PFSK-1 (cell line): ENCODE measurements at regions not wholly inside any gene's neighbourhood (a gene's known extent, or its start where the extent isn't known, plus 50 kb on each side); places are given as distances from the start of the nearest gene placed in this dataset.

Source experiments
- FOXP2 ChIP-seq: optimal IDR thresholded peaks from 2 replicates; pipeline ENCODE3; 2011; ENCODE audit warnings: borderline replicate concordance, control low read depth, inconsistent platforms; ENCODE audit not compliant: insufficient read depth; ENCODE audit errors: extremely low read length, extremely low read depth
- POLR2AphosphoS5 ChIP-seq: IDR thresholded peaks from 2 replicates; pipeline ENCODE4 v1.6.1; 2012; ENCODE audit warnings: low read depth, mild to moderate bottlenecking, control low read depth, low read length, moderate library complexity
- SIN3A ChIP-seq: IDR thresholded peaks from 2 replicates; pipeline ENCODE4 v1.6.1; 2012; ENCODE audit warnings: mild to moderate bottlenecking, low read length, moderate library complexity, borderline replicate concordance; ENCODE audit not compliant: insufficient read depth
- TAF1 ChIP-seq: IDR thresholded peaks from 2 replicates; pipeline ENCODE4 v1.6.1; 2012; ENCODE audit warnings: low read length, control low read depth, borderline replicate concordance; ENCODE audit not compliant: insufficient read depth
- TF ChIP-seq, protein P1 (sequence below), 2 experiments: IDR thresholded peaks; 2 replicates each; pipeline versions ENCODE4 v1.6.1 to v1.8.0; 2011 to 2012; ENCODE audit warnings: low read depth in 2 of 2, low read length in 2 of 2, control low read depth in 1 of 2, inconsistent platforms in 1 of 2, mild to moderate bottlenecking in 1 of 2, moderate library complexity in 1 of 2; ENCODE audit not compliant: insufficient read depth in 1 of 2

DNA sequence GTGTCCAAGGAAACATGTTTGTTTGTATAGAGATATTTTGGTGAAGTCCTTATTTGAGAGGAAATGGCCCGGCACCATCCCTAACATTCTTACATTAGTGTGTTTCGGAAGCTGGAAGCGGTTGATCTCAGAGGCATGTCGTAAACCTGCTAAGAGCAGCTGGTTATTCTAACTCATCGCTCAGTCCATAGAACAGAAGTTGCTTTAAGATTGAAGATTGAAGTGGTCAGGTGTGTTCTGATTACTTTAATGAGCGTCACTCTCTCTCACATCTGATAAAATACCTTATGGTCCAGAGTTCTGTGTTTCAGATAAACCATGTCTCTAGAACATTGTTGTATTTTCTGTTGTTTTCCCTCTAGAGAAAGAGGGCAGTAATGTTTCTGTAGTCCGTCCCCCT is 60.2 kb upstream of the FLT1 start:
- TF ChIP-seq TAF1 (no peak), POLR2AphosphoS5 (no peak), FOXP2 (no peak), SIN3A (no peak)
- TF ChIP-seq, protein P1, sequence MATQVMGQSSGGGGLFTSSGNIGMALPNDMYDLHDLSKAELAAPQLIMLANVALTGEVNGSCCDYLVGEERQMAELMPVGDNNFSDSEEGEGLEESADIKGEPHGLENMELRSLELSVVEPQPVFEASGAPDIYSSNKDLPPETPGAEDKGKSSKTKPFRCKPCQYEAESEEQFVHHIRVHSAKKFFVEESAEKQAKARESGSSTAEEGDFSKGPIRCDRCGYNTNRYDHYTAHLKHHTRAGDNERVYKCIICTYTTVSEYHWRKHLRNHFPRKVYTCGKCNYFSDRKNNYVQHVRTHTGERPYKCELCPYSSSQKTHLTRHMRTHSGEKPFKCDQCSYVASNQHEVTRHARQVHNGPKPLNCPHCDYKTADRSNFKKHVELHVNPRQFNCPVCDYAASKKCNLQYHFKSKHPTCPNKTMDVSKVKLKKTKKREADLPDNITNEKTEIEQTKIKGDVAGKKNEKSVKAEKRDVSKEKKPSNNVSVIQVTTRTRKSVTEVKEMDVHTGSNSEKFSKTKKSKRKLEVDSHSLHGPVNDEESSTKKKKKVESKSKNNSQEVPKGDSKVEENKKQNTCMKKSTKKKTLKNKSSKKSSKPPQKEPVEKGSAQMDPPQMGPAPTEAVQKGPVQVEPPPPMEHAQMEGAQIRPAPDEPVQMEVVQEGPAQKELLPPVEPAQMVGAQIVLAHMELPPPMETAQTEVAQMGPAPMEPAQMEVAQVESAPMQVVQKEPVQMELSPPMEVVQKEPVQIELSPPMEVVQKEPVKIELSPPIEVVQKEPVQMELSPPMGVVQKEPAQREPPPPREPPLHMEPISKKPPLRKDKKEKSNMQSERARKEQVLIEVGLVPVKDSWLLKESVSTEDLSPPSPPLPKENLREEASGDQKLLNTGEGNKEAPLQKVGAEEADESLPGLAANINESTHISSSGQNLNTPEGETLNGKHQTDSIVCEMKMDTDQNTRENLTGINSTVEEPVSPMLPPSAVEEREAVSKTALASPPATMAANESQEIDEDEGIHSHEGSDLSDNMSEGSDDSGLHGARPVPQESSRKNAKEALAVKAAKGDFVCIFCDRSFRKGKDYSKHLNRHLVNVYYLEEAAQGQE (IDR thresholded peaks at IDR 0.05; ENCODE audit: insufficient read depth in 1 of 2, low read depth in 2 of 2, low read length in 2 of 2) = no peak
